HG02943 (cell line): ENCODE measurements at regions not wholly inside any gene's neighbourhood (a gene's known extent, or its start where the extent isn't known, plus 50 kb on each side); places are given as distances from the start of the nearest gene placed in this dataset.
"Not testable (repeated sequence)": the region's sequence is repeated elsewhere in the genome, so short reads cannot be mapped to it uniquely, and the experiment has no call there.

Experiments used
- ATAC-seq: cut with Tn5 transposase; IDR thresholded peaks from one replicate; pipeline ENCODE4 v1.9.1; 2021; ENCODE audit warnings: mild to moderate bottlenecking, low read depth, moderate library complexity; ENCODE audit not compliant: unreplicated experiment

GRCh38 chr6:66173587-66173986, 466.6 kb upstream of the EYS start:
- ATAC-seq: no peak

DNA sequence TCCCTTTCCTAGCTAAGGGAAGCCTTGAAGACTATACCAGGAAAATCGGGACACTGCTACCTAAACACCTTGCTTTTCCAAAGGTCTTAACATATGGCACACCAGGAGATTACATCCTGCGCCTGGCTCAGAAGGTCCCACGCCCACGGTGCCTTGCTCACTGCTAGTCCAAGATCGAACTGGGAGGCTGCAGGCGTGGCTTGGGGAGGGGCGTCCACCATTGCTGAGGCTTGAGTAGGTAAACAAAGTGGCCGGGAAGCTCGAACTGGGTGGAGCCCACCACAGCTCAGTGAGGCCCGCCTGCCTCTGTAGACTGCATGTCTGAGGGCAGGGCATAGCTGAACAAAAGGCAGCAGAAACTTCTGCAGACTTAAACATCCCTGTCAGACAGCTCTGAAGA, 459.7 kb upstream of the EYS start:
- ATAC-seq: not testable (repeated sequence)

- ATAC-seq: no peak
Measured at GRCh38 chr6:66161546-66162108, 454.6 kb upstream of the EYS start.

DNA sequence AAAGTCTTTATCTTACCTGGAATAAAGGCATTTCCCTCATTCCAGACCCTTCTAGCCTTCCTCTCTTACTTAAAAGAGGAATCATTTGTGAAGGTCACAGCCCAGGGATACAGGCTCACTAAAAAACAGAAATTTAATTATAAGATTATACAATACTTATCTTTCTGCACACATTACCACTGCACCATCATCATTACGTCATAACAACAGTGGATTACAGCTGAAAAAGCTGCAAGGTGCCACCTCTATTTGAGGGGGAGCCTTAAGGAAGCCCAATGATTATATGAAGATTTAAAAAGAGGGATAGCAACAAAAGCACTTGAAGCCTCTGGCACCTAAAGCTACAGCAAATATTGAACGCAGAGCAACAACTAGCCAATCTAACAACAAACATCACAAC, 452.9 kb upstream of the EYS start:
- no peak for ATAC-seq

- no peak for ATAC-seq
Measured at GRCh38 chr6:66153247-66153646, 446.2 kb upstream of the EYS start.

- ATAC-seq: no peak
Measured at GRCh38 chr6:66149132-66149531, 442.1 kb upstream of the EYS start.

DNA sequence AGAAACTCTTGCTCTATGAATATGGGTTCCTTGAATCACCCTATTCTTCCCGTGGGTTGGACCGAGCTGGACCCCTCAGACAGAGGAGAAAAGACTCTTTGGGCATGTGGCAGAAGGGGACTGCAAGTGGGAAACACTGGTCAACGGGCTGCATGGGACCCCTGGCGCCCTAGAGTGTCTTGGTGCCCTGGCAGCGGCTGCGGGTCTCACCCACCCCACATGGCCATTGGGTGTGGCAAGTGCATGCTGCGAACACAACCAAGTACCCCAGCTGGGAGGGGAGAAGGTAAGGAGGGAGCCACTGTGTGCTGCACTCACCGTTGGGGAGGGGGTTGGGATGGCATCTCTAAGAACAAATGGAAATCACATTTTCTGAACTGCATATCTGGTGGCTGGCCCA, 438.8 kb upstream of the EYS start:
- ATAC-seq: no peak

DNA sequence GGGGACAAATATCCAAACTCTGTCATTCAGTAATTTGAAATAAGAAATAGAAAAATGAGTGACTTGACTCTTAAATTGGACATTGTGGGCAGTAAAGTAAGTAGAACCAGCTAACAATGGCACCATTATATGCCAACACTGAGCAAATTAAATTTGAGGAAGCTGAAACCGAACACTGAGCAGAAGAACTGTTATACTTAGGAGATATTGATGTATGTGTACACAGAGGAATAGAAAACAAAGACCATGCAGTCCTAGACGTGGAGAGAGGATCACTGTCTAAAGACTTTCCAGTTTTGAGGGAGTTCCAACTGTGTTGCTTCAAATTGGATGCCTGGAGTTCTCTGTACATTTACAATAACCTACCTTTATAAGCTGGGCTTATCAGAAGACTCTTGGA, 427.0 kb upstream of the EYS start:
- no peak for ATAC-seq

DNA sequence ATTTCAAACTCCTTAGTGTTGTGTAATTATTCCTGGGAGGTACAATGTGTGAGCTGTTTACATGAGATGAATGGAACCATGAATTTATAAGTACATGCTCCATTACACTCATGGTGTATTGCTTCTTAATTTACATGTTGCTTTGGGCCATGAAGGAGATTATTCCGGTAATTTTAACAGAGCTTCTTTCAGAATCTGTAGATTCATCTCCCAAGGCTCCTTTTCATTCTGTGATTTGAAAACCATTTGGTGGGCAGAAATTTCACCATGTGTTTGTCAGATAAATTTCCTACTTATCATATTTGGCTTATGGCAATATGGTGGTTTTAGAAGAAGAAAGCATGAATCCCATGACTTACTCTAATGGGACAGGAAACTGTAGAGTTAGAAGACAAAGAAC, 421.6 kb upstream of the EYS start:
- ATAC-seq: no peak

DNA sequence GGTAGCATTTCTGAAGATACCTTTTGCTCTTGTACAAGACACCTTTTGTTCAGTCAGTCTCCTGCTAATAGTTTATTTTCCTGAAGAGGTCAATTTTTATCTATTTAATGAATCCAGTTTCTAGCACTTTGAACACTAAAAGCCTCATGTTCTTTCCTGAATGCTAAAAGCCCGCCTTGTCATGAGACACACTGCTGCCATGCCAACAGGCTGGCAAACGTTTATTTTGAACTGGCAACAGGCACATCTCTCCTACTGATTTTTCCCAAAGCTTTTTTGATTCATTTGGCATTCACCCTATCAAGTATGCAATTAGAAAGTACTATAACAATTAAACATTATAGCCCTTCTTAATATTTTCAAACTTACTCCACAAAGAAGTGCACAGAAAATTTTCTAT, 421.2 kb upstream of the EYS start:
- ATAC-seq: no peak

DNA sequence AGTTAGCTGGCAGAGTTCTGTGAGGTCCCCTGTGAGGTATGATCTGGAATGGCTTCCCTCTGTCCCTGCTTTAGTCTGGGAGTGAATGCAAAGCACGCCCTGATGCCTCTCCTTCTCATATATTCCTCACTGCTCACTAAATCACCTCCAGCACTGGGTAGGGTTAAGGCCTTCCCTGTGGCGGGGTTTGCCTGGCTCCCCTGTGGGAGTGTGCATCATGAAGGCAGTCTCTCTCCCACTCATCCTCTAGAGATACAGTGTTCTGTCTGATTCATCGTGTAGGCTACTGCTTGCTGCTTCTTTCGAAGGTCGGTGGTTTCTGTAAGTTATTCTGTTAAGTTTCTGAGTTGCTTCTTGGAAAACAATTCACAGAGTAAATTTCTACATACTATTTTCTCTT, 420.0 kb upstream of the EYS start:
- ATAC-seq: no peak

DNA sequence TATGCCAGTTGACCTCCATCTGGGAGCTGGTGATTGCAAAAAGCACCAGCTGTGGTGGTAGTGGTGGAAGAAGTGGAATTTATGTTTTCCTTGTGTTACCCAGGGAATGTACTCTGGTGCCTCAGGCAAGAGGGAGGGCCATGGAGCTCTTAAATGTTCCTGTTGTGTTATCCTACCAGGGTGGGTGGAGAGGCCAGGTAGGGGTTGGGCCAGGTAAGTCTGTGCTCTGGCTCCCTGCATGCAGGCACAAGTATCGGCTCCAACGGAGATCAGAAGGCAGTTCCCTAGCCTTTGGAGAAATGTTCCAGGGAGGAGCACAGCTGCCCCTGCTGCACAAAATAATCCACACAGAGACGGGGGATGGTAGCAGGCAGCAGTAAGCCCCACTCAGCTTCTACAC, 419.3 kb upstream of the EYS start:
- ATAC-seq: no peak

GRCh38 chr6:66103954-66104353, 396.9 kb upstream of the EYS start:
- no peak for ATAC-seq

DNA sequence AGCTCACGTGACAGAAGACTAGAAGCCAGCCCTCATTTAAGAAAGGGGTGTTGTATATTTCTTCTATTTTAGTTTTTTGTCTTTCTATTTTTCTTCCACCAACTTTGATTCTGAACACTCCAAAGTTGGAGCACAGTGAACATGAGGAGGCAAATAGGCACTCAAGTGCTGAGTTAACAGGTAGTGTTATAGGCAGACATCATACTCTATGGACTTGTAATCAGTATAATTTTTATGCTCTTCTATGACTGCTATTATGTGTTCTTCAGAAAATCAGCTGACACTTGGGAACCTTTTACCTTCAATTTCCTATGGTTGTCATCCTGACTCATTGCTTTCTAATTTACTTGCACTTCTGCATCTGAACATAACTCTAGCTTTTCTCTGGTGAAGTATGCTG, 396.3 kb upstream of the EYS start:
- no peak for ATAC-seq

DNA sequence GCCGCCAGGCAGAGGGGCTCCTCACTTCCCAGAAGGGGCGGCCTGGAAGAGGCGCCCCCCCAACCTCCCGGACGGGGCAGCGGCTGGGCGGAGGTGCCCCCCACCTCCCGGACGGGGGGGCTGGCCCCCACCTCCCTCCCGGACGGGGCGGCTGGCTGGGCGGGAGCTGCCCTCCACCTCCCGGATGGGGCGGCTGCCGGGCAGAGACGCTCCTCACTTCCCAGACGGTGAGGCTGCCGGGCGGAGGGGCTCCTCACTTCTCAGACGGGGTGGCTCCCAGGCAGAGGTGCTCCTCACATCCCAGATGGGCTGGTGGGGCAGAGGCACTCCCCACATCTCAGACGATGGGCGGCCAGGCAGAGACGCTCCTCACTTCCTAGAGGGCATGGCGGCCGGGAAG, 389.7 kb upstream of the EYS start:
- ATAC-seq: no peak

DNA sequence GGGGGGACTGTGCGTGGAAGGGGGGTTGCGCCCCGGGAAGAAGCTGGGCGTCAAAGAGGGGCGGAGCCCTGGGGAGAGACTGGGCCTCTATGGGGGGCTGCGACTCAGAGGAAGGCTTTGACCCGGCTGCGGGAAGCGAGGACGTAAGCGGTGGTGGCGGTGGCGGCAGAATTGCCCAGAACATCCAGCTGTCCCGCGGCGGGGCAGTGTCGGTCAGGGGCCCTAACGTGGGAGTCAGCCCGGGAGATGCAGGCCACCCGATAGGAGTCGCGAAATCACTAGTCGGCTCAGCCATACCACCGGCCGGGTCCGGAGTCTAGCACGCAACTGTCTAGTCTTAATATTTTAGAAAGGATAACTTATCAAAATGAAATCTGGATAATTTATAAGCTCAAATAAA, 387.6 kb upstream of the EYS start:
- no peak for ATAC-seq

DNA sequence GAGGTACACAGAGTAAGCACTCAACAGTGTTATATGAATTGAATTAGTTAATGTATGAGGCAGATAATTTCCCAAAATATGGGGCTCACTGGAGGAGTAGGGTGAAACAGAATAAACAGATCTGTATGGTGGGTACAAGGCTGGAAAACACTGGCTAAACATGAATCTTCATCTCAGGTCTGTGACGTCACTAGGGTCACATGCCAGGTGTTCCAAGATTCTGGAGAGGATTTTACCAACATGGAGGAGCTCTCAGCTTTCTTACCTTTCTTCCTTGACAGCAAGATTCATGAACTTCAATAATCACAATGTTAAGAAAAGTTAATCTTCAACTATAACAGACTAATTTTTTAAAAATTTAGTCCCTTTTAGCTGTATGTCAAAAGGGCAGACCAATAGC, 385.3 kb upstream of the EYS start:
- not testable (repeated sequence) for ATAC-seq

- ATAC-seq: no peak
Measured at GRCh38 chr6:66086532-66086931, 379.5 kb upstream of the EYS start.

DNA sequence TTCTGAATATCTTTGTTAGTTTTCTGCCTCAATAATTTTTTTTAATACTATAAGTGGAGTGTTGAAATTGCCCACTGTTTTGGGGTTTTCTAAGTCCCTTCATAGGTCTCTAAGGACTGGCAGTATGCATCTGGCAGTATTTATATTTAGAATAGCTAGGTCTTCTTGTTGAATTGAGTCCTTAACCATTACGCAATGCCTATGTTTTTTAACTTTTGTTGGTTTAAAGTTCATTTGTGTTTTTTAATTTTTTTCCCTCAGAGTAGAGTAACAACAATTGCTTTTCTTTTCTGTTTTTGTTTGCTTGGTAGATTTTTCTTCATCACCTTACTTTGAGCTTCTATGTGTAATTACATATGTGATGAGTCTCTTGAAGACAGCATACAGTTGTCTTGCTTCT, 375.9 kb upstream of the EYS start:
- ATAC-seq: no peak

- ATAC-seq: no peak
Measured at GRCh38 chr6:66068907-66069306, 361.9 kb upstream of the EYS start.

GRCh38 chr6:66068033-66068432, 361.0 kb upstream of the EYS start:
- no peak for ATAC-seq

GRCh38 chr6:66065313-66065712, 358.3 kb upstream of the EYS start:
- ATAC-seq: no peak

DNA sequence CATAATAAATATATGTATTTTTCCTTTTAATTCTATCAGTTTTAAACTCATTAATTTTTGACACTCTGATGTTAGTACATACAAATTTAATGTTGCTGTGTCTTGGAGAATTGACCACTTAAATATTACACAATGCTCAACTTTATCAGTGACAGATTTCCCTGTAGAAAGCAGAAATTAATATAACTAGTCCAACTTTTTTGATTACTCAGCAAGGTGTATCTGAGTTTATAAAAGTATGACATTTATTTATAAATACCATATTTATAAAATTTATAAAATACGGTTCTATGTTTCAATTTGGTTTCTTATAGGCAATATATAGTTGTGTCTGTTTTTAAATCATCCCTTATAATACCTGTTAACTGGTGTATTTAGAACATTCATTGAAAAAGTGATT, 350.0 kb upstream of the EYS start:
- ATAC-seq: no peak
